HG03196 (cell line): ENCODE measurements at regions not wholly inside any gene's neighbourhood (a gene's known extent, or its start where the extent isn't known, plus 50 kb on each side); places are given as distances from the start of the nearest gene placed in this dataset.
"Not testable (repeated sequence)": the region's sequence is repeated elsewhere in the genome, so short reads cannot be mapped to it uniquely, and the experiment has no call there.

Experiments
- ATAC-seq: cut with Tn5 transposase; IDR thresholded peaks from one replicate; pipeline ENCODE4 v1.9.1; 2021; ENCODE audit not compliant: unreplicated experiment

- ATAC-seq: peak; percentile 92
Measured at GRCh38 chr1:113185463-113186104, 112.6 kb downstream of the LRIG2 start.

DNA sequence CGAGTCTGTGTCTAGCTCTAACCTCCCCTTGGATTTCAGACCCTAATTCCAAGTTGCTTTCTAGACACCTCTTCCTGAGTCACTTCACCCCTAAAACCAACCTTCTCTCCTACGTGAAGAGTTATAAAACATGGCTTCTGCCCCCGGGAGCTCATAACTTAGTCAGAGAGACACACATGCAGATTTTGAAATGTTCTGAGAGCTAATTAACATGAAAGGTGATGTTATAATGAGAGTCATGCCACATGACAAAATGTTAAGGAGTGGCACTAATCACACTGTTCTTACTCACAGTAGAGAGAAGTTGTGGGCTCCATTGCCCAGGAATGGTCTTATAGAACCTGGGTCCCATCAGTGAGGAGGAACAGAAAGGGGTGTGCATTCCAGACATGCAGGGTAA is 117.1 kb downstream of the LRIG2 start:
- ATAC-seq: no peak

- ATAC-seq: no peak
Measured at GRCh38 chr1:113190930-113191329, 117.9 kb downstream of the LRIG2 start.

DNA sequence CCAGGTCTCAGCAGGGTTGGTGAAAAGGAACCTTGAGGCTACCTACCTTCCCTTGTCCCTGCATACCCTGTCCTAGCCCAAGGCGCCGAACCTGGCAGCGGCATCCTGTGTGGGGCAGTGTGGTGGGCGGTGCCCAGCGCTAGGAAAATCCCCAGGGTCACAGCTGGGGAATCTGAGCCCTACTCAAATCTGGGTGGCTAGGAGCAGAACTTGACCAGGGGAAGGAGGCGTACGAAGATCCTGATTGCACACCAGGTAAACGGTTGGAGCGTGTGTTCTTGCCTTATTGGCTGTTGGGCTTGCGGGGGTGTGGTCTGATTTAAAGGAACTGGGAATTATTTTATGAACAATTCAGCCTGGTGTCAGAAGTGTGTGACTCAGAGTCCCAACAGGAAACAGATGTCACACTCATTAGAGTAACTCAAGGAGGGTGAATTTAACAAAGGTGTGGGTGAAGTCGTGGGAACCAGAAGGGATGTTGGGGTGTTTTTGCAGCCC is 118.6 kb downstream of the LRIG2 start:
- ATAC-seq: no peak

GRCh38 chr1:113192242-113192641 is 119.2 kb downstream of the LRIG2 start:
- no peak for ATAC-seq

- ATAC-seq: no peak
Measured at GRCh38 chr1:113192980-113193379, 120.0 kb downstream of the LRIG2 start.

GRCh38 chr1:113194846-113195830 is 122.1 kb downstream of the LRIG2 start:
- no peak for ATAC-seq

DNA sequence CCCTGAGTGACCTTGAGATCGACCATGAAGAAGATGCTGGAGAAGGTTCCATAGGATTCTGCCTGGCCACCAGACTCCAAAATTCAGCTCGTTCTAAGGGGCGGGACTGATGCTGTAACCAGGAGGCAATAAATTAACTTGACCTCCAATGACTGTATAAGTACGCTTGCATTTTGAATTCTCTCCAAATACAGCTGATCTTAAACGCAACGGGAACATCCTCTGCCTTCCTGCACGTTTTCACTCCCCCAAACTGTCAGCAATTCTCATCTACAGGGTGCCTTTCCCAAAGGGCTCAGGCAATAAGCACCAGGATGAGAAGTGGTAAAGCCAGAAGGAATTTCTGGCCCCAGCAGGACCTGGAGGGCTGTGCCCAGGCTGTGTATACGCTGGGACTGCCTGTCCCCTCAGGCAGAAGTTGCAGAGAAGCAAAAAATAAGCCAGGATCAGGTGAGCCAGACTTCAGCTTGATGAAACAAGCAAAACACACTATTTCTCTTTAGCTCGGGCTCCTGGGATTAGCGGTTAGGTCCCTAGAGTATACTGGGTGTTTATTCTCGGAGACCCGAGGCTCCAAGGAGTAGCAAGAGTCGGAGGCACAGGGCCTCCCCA is 124.8 kb downstream of the LRIG2 start:
- ATAC-seq: no peak

DNA sequence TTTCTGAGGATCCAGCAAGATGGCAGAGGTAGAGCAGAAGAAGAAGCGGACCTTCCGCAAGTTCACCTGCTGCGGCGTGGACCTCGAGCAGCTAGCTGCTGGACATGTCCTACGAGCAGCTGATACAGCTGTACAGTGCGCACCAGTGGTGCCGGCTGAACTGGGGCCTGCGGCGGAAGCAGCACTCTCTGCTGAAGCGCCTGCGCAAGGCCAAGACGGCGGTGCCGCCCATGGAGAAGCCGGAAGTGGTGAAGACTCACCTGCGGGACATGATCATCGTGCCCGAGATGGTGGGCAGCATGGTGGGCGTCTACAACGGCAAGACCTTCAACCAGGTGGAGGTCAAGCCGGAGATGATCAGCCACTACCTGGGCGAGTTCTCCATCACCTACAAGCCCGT is 125.8 kb downstream of the LRIG2 start:
- ATAC-seq: no peak

DNA sequence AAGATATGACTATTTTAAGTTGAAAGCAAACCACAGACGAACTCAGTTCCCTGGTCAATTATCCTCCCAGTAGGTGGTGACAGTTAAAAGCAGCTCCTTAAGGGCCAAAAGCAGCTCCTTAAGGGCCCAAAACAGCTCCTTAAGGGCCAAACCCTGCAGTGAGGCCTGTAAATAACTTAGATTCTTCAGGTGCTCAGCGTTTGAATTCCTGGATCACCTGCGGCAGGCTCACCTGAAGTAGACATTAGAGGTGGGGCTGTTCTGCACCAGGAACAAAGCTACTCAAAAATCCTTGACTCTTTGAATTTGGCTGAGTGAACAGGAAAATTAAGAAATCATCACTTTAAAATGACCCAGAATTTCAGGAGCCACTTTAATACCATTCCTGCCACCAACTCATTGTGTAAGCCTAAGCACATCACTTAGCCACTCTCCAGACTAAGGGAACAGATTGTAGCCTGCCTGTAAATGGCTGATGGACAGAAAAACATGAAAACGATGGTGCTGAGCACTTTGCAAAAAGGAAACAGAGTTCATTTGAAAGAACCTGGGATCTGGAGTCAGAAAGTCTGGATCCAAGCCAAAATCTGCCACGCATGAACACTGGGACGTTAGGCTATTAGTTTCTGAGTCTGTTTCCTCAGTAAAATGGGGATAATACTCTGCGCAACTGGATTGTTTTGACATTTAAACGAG is 126.9 kb downstream of the LRIG2 start:
- no peak for ATAC-seq

GRCh38 chr1:113201560-113201959 is 128.6 kb downstream of the LRIG2 start:
- ATAC-seq: no peak

DNA sequence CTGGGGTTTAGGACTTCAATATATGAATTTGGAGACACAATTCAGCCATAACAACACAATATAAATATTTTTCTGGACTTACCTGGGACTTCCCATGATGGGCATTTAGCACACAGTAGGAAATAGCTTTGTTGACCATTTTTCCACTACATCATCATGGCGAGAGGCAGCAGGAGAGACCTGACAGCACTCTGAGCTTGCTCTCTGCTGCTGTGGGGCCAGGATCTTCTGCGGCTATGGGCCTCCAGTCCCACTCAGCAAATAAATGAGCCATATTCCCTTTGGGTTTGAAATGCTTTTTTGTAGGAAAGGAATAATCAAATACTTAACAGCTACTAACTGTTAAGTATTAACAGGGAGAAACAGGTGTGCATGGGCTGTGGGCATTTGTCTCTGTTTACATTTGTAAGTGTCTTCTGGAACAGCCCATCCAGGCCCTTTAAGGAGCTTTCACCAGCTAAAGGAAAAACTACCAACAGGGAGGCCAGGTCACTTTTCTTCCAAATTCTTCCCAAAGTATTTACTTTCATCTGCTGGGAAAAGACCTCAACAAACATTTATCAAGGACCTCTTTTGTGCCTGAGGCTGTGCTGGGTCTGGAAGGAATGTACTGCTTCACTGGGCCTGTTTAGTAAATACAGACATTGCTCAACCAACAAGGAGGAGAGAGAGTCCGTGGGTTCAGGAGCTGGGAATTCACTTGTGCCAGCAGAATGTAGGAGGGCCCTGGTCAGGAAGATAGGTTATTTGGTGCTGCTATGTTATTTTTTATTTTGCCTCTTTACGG is 133.2 kb downstream of the LRIG2 start:
- no peak for ATAC-seq

DNA sequence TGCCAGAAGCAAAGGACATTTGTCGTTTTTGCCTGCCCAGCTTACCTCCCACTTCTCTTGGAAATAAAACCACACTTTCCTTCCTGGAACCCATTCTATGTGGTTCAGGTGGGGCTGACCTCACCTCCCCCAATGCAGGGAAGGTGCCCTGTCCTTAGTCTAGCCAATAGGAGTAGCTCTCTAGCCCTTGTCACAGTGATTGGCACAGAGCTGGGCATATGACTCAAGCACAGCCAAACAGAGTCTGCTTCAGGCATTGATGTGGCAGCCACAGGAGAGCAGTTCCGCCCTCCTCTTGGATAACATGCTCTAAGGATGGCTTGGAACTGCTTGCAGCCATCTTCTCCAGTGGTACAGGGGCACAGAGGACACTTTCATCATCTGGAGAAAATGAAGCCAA is 134.0 kb downstream of the LRIG2 start:
- ATAC-seq: no peak

- ATAC-seq: no peak
Measured at GRCh38 chr1:113207457-113207856, 134.5 kb downstream of the LRIG2 start.

DNA sequence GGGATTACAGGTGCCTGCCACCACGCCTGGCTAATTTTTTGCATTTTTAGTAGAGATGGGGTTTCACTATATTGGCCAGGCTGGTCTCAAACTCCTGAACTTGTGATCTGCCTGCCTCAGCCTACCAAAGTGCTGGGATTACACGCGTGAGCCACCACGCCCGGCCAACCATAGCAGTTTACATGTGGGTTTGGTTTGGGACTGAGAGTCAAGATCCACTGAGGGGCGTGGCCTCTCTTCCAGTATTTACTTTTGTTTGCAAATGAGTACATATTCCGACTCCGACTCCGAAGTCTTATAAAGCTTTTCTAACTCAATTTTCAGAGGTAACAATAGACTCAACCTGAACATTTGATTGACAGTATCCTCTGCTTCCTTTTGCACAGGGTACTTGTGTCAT is 135.4 kb downstream of the LRIG2 start:
- ATAC-seq: not testable (repeated sequence)

DNA sequence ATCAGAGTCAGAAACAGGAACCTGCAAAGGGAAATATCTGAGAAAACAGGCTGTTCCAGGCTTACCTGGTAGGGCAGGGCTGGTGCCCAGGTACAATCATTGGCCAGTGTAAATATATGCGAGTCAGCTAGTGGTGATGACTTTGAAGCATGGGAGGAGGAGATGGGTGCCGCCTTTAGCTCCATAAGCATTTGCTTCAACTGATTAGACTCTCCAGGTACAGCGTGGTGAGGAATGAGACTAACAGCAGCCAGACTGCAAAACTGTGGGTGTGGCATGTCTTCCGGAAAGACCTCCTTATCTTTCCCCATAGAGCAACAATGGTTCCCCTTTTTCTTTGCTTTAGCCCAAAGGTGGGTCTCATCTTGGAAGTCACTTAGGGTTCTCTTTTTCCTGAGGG is 137.2 kb downstream of the LRIG2 start:
- ATAC-seq: no peak

DNA sequence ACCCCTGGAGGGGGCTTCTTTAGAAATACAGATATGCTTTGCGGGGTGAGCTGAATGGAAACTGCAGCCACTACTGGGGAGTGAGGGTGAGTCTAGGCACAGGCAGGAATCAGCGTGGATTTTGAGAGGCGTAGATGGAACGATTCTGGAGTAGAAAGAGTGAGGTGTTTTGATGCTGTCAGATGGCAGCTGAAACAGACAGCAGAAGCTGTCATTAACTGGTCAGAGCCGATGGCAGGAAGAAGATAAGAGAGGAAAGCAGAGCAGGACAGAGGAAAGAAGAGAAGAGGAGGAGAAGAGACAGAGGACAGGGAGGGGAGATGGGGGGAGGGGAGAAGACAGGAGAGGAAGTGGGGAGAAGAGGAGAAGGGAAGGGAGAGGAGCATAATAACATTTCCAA is 138.5 kb downstream of the LRIG2 start:
- ATAC-seq: no peak

GRCh38 chr1:113215015-113215414 is 142.0 kb downstream of the LRIG2 start:
- no peak for ATAC-seq

DNA sequence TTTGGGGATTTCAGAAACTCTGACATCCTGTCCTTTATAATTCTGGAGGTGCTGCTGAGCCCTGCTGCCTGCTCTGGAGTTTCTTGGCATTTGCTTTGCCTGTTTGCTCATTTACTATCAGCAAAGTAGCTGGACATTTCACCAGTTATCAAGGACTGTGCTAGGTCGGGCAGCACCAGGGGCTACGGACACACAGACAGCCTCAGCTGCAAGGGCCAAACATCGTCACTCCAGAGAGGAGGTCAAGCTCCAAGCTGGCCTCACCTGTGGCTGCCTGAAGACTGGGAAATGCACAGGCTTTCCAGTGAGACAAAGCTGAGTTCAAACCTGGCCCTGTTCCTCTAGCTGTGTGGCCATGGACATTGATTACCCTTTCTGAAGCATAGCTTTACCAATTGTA is 143.7 kb downstream of the LRIG2 start:
- ATAC-seq: no peak

GRCh38 chr1:113217447-113218208 is 144.6 kb downstream of the LRIG2 start:
- no peak for ATAC-seq
